Progenitor cell of endocrine pancreas (in vitro differentiated cells): ENCODE measurements at regions not wholly inside any gene's neighbourhood (a gene's known extent, or its start where the extent isn't known, plus 50 kb on each side); places are given as distances from the start of the nearest gene placed in this dataset.
"Not testable (repeated sequence)": the region's sequence is repeated elsewhere in the genome, so short reads cannot be mapped to it uniquely, and the experiment has no call there.

Source experiments
- DNase-seq: peaks from one replicate; pipeline ENCODE4 v3.0.0; 2021; ENCODE audit warnings: low spot score; ENCODE audit not compliant: unreplicated experiment
- H3K27ac Mint-ChIP-seq: 2 replicates; pipeline ENCODE4 v1.8.0; 2021; ENCODE audit warnings: mild to moderate bottlenecking, moderate library complexity, mixed read lengths
- H3K27me3 Mint-ChIP-seq: 2 replicates; pipeline ENCODE4 v1.8.0; 2021; ENCODE audit warnings: mixed read lengths
- H3K36me3 Mint-ChIP-seq: 2 replicates; pipeline ENCODE4 v1.8.0; 2022; ENCODE audit warnings: mixed read lengths; ENCODE audit not compliant: insufficient read depth
- H3K4me1 Mint-ChIP-seq: 2 replicates; pipeline ENCODE4 v1.8.0; 2021; ENCODE audit warnings: low read depth, mixed read lengths
- H3K4me3 Mint-ChIP-seq: 2 replicates; pipeline ENCODE4 v1.8.0; 2021; ENCODE audit warnings: low read depth, mild to moderate bottlenecking, moderate library complexity, mixed read lengths
- H3K9me3 Mint-ChIP-seq: 2 replicates; pipeline ENCODE4 v1.8.0; 2021; ENCODE audit warnings: low read depth, mixed read lengths
- CTCF ChIP-seq: fragments of 200-600 bp; sonication (generic); IDR thresholded peaks from one replicate; pipeline ENCODE4 v1.5.0; 2021; ENCODE audit warnings: antibody characterized with exemption, mild to moderate bottlenecking; ENCODE audit not compliant: unreplicated experiment

GRCh38 chr3:146368882-146369523 lies 100.4 kb downstream of the PLSCR2 start:
- H3K27me3 Mint-ChIP-seq: no peaks in the 10 kb centered on the region
- DNase-seq: no peak
- H3K4me1 Mint-ChIP-seq: peaks cover 10% of the 10 kb centered on the region
- peaks cover 15% of the 10 kb centered on the region for H3K9me3 Mint-ChIP-seq
- peaks cover 1% of the 10 kb centered on the region for H3K36me3 Mint-ChIP-seq
- TF ChIP-seq CTCF: no peak
- H3K4me3 Mint-ChIP-seq: no peak overlapping the region
- no peak overlapping the region for H3K27ac Mint-ChIP-seq

GRCh38 chr3:146359841-146360240 lies 108.9 kb upstream of the PLSCR4 start:
- Mint-ChIP-seq H3K9me3 (peaks cover 30% of the 10 kb centered on the region), H3K36me3 (peaks cover 2% of the 10 kb centered on the region), H3K4me3 (no peak overlapping the region), H3K27me3 (no peaks in the 10 kb centered on the region), H3K4me1 (no peaks in the 10 kb centered on the region), H3K27ac (no peak overlapping the region)
- TF ChIP-seq CTCF: no peak
- DNase-seq: no peak

DNA sequence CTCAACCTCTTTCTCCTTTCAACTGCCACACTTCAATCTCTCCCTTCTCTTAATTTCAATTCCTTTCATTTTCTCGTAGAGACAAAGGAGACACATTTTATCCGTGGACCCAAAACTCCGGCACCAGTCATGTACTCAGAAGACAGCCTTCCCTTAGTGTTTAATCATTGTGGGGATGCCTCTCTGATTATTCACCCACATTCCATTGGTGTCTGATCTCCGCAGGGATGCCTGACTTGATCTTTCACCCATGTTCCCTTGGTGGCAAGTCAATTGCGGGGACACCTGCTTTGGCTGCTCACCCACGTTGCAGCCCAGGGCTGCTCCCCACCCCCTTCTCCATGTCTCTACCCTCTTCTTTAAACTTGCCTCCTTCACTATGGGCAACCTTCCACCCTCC lies 103.5 kb upstream of the PLSCR4 start:
- peaks cover 14% of the 10 kb centered on the region for H3K9me3 Mint-ChIP-seq
- H3K27ac Mint-ChIP-seq, H3K27me3 Mint-ChIP-seq, DNase-seq, H3K36me3 Mint-ChIP-seq, H3K4me3 Mint-ChIP-seq, H3K4me1 Mint-ChIP-seq: not testable (repeated sequence)

GRCh38 chr3:146350852-146351251 lies 99.9 kb upstream of the PLSCR4 start:
- TF ChIP-seq CTCF: no peak
- H3K27me3 Mint-ChIP-seq: no peaks in the 10 kb centered on the region
- H3K36me3 Mint-ChIP-seq: no peaks in the 10 kb centered on the region
- H3K27ac Mint-ChIP-seq: no peak overlapping the region
- DNase-seq: no peak
- H3K4me3 Mint-ChIP-seq: no peak overlapping the region
- H3K4me1 Mint-ChIP-seq: no peaks in the 10 kb centered on the region
- peaks cover 11% of the 10 kb centered on the region for H3K9me3 Mint-ChIP-seq

GRCh38 chr3:146345900-146346299 lies 95.0 kb upstream of the PLSCR4 start:
- no peak for DNase-seq
- no peaks in the 10 kb centered on the region for H3K36me3 Mint-ChIP-seq
- no peak for TF ChIP-seq CTCF
- H3K4me1 Mint-ChIP-seq: no peaks in the 10 kb centered on the region
- H3K9me3 Mint-ChIP-seq: no peaks in the 10 kb centered on the region
- H3K27me3 Mint-ChIP-seq: no peaks in the 10 kb centered on the region
- no peak overlapping the region for H3K4me3 Mint-ChIP-seq
- no peak overlapping the region for H3K27ac Mint-ChIP-seq

DNA sequence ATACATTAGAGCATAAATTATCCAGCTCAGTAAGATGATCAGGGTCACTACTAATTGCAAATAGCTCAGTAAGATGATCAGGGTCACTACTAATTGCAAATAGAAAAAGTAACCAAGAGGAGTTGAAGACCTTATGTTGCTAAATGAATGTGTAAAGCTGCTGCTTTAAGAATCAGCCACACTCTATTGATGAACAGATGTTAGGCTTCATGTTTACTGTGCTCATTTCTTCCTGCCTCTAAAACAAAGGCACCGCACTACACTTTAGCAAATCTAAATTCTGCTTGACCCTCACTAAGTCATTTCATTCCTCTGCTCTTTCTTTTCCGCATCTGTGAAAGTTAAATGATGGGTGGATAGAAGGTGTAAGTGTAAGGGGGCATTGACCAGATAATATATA lies 92.6 kb upstream of the PLSCR4 start:
- H3K27me3 Mint-ChIP-seq: no peaks in the 10 kb centered on the region

More for the DNA sequence above, 92.6 kb upstream of the PLSCR4 start:
- H3K36me3 Mint-ChIP-seq: no peaks in the 10 kb centered on the region
- no peak overlapping the region for H3K27ac Mint-ChIP-seq
- H3K4me1 Mint-ChIP-seq: no peaks in the 10 kb centered on the region
- no peaks in the 10 kb centered on the region for H3K9me3 Mint-ChIP-seq
- TF ChIP-seq CTCF: no peak
- DNase-seq: no peak
- no peak overlapping the region for H3K4me3 Mint-ChIP-seq
